CD1c-positive myeloid dendritic cell (primary cell): ENCODE measurements at regions not wholly inside any gene's neighbourhood (a gene's known extent, or its start where the extent isn't known, plus 50 kb on each side); places are given as distances from the start of the nearest gene placed in this dataset.
"Not testable (repeated sequence)": the region's sequence is repeated elsewhere in the genome, so short reads cannot be mapped to it uniquely, and the experiment has no call there.

Experiments used
- DNase-seq: peaks from one replicate; pipeline ENCODE4 v3.0.0-alpha.2; 2016; ENCODE audit errors: extremely low spot score

- no peak for DNase-seq
Measured at GRCh38 chr13:47705185-47705584, 295.9 kb downstream of the SUCLA2 start.

- no peak for DNase-seq
Measured at GRCh38 chr13:47696674-47697073, 304.4 kb downstream of the SUCLA2 start.

GRCh38 chr13:47687577-47687976, 313.5 kb downstream of the SUCLA2 start:
- DNase-seq, result no peak

GRCh38 chr13:47685156-47685555, 315.9 kb downstream of the SUCLA2 start:
- not testable (repeated sequence) for DNase-seq

GRCh38 chr13:47680748-47681147, 320.3 kb downstream of the SUCLA2 start:
- DNase-seq, result no peak

GRCh38 chr13:47679401-47679800, 321.7 kb downstream of the SUCLA2 start:
- no peak for DNase-seq

GRCh38 chr13:47678201-47678968, 322.7 kb downstream of the SUCLA2 start:
- no peak for DNase-seq

GRCh38 chr13:47675871-47676270, 325.2 kb downstream of the SUCLA2 start:
- no peak for DNase-seq

- DNase-seq, result no peak
Measured at GRCh38 chr13:47673009-47673850, 327.8 kb downstream of the SUCLA2 start.

GRCh38 chr13:47672245-47673008, 328.6 kb downstream of the SUCLA2 start:
- no peak for DNase-seq

- no peak for DNase-seq
Measured at GRCh38 chr13:47671776-47672175, 329.3 kb downstream of the SUCLA2 start.

- DNase-seq, result no peak
Measured at GRCh38 chr13:47665043-47665442, 336.0 kb downstream of the SUCLA2 start.

GRCh38 chr13:47661076-47661475, 340.0 kb downstream of the SUCLA2 start:
- no peak for DNase-seq

GRCh38 chr13:47656651-47657050, 344.4 kb downstream of the SUCLA2 start:
- no peak for DNase-seq

- no peak for DNase-seq
Measured at GRCh38 chr13:47650209-47650608, 350.9 kb downstream of the SUCLA2 start.

- no peak for DNase-seq
Measured at GRCh38 chr13:47647001-47647400, 354.1 kb downstream of the SUCLA2 start.

GRCh38 chr13:47646298-47646697, 354.8 kb downstream of the SUCLA2 start:
- no peak for DNase-seq

- no peak for DNase-seq
Measured at GRCh38 chr13:47639738-47640447, 361.2 kb downstream of the SUCLA2 start.

- no peak for DNase-seq
Measured at GRCh38 chr13:47638627-47639026, 362.4 kb downstream of the SUCLA2 start.

- DNase-seq, result no peak
Measured at GRCh38 chr13:47632311-47632710, 368.8 kb downstream of the SUCLA2 start.

- no peak for DNase-seq
Measured at GRCh38 chr13:47628666-47629065, 372.4 kb downstream of the SUCLA2 start.

- DNase-seq, result no peak
Measured at GRCh38 chr13:47623862-47624261, 377.2 kb downstream of the SUCLA2 start.
